ENCODE measurements at regions not wholly inside any gene's neighbourhood (a gene's known extent, or its start where the extent isn't known, plus 50 kb on each side); places are given as distances from the start of the nearest gene placed in this dataset.

- no peak overlapping the region for H3K23ac ChIP-seq (ENCODE audit: insufficient read length, low read depth, low read length)
- H2AFZ ChIP-seq (ENCODE audit: low read length), result no peak overlapping the region
- DNase-seq, result no peak
- TF ChIP-seq CTCF (conservative IDR thresholded peaks at IDR 0.05), result no peak
- H2BK15ac ChIP-seq (ENCODE audit: low read depth, low read length), result no peak overlapping the region
- H3K36me3 Mint-ChIP-seq (ENCODE audit: insufficient read depth in 1 of 3, low read depth in 3 of 3), result no peaks in the 10 kb centered on the region
- H4K91ac ChIP-seq (ENCODE audit: insufficient read length, low read depth, low read length), result no peak overlapping the region
- H3K27ac ChIP-seq (ENCODE audit: insufficient read length, low read depth, low read length), result no peak overlapping the region
- no peaks in the 10 kb centered on the region for H4K20me1 ChIP-seq (ENCODE audit: control insufficient read depth, insufficient read depth, insufficient read length)
- no peak overlapping the region for H2BK20ac ChIP-seq (ENCODE audit: low read depth, low read length, poor library complexity, severe bottlenecking)
- H3K9me3 ChIP-seq (ENCODE audit: control insufficient read depth, low read depth, low read length), result no peaks in the 10 kb centered on the region
- no peak overlapping the region for H3T11ph ChIP-seq (ENCODE audit: low read length)
- H4K8ac ChIP-seq (replicated peaks; ENCODE audit: insufficient read length, low read depth, low read length), result no peak overlapping the region
- no peak overlapping the region for H2BK5ac ChIP-seq (ENCODE audit: insufficient read length, low read length)
- no peak overlapping the region for H3K18ac ChIP-seq (ENCODE audit: insufficient read length, low read depth, low read length)
- H3K27me3 ChIP-seq (ENCODE audit: insufficient read depth, low read length), result no peaks in the 10 kb centered on the region
- no peaks in the 10 kb centered on the region for H3K79me2 ChIP-seq (ENCODE audit: insufficient read depth, low read length)
- no peak overlapping the region for H3K56ac ChIP-seq (ENCODE audit: insufficient read length, low read depth, low read length)
- no peaks in the 10 kb centered on the region for H3K4me1 ChIP-seq (ENCODE audit: insufficient read depth, low read length)
- H3K4me3 Mint-ChIP-seq, result no peak overlapping the region
- H2BK120ac ChIP-seq (ENCODE audit: low read depth, low read length, poor library complexity, severe bottlenecking), result no peak overlapping the region
- H3K4ac ChIP-seq (ENCODE audit: low read depth, low read length), result no peak overlapping the region
- H3K9me3 Mint-ChIP-seq, result peaks cover 0 to 6% of the 10 kb centered on the region in 2 experiments; a peak in 2 of 5 replicates
- no peak overlapping the region for H2AK5ac ChIP-seq (ENCODE audit: insufficient read length, low read length)
- peaks cover 0 to 3% of the 10 kb centered on the region in 2 experiments; a peak in 1 of 4 replicates for H3K4me1 Mint-ChIP-seq
- no peaks in the 10 kb centered on the region for H3K79me1 ChIP-seq (ENCODE audit: insufficient read depth, low read depth, low read length, poor library complexity, severe bottlenecking)
- H2BK12ac ChIP-seq (ENCODE audit: insufficient read length, low read depth, low read length), result no peak overlapping the region
- H3K14ac ChIP-seq (ENCODE audit: insufficient read depth, low read length), result no peak overlapping the region
- no CpG with 5 or more reads among the region's 5 CpGs for whole genome bisulfite sequencing (ENCODE audit: extremely low coverage, insufficient read length, low lambda C conversion rate)
- no peak overlapping the region for H3K9ac ChIP-seq (ENCODE audit: extremely low read depth, insufficient read length, low read length)
- H3K27me3 Mint-ChIP-seq (ENCODE audit: low read depth), result no peaks in the 10 kb centered on the region
- no peak overlapping the region for H4K5ac ChIP-seq (ENCODE audit: insufficient read length, low read depth, low read length)
- no peak overlapping the region for H3K27ac Mint-ChIP-seq
- no peak overlapping the region for H3K4me2 ChIP-seq (ENCODE audit: insufficient read depth, insufficient read length, low read length)
- H3K23me2 ChIP-seq (ENCODE audit: insufficient read length, low read depth, low read length, poor library complexity, severe bottlenecking), result no peaks in the 10 kb centered on the region
Observed at GRCh38 chr4:35539404-35540055, 704.8 kb downstream of the ARAP2 start.

Data from H9 (cell line).